ENCODE measurements at regions not wholly inside any gene's neighbourhood (a gene's known extent, or its start where the extent isn't known, plus 50 kb on each side); places are given as distances from the start of the nearest gene placed in this dataset.

DNA sequence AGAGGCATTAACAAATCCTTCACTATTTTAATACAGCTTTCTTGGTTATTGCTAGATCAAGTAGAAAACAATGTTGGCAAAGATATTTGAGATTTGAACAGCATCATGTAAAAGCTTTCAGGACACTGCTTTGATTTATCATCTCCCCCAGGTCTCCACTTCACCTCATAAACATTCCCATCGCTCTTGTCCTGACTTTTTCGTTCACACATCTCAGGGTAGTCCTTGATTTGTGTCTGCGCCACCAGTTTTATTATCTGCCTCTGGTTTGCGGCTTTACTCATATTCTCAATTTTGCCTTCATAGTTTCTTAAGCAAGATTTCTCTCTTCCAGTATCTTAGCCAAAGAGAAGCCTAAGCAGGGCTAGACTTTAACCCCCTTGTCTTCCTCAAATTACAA lies 63.5 kb upstream of the ROR1 start:
- ChIA-PET CTCF (no interaction called here), POLR2A (no interaction called here)
- no peak overlapping the region for H3K27ac Mint-ChIP-seq
- H3K9me3 Mint-ChIP-seq: no peaks in the 10 kb centered on the region
- H3K4me1 Mint-ChIP-seq: no peaks in the 10 kb centered on the region
- peaks cover 7% of the 10 kb centered on the region for H3K27me3 Mint-ChIP-seq
- intact Hi-C loops (cut with micrococcal nuclease): no loop called here
- no peaks in the 10 kb centered on the region for H3K36me3 Mint-ChIP-seq (ENCODE audit: low read depth)
- TF ChIP-seq, protein P1, sequence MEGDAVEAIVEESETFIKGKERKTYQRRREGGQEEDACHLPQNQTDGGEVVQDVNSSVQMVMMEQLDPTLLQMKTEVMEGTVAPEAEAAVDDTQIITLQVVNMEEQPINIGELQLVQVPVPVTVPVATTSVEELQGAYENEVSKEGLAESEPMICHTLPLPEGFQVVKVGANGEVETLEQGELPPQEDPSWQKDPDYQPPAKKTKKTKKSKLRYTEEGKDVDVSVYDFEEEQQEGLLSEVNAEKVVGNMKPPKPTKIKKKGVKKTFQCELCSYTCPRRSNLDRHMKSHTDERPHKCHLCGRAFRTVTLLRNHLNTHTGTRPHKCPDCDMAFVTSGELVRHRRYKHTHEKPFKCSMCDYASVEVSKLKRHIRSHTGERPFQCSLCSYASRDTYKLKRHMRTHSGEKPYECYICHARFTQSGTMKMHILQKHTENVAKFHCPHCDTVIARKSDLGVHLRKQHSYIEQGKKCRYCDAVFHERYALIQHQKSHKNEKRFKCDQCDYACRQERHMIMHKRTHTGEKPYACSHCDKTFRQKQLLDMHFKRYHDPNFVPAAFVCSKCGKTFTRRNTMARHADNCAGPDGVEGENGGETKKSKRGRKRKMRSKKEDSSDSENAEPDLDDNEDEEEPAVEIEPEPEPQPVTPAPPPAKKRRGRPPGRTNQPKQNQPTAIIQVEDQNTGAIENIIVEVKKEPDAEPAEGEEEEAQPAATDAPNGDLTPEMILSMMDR (IDR thresholded peaks at IDR 0.05): no peak
- DNase-seq (no peak), ATAC-seq (ENCODE audit: low read depth) (no peak)
- no peak overlapping the region for H3K4me3 Mint-ChIP-seq

- CTCF ChIA-PET: interaction anchor here (1.3 kb wide), 1 partner anchor 19 kb away, joined by 4 read pairs; no protein-coding TSS in a partner anchor
- Mint-ChIP-seq H3K27ac (no peak overlapping the region), H3K27me3 (peaks cover 6% of the 10 kb centered on the region), H3K36me3 (ENCODE audit: low read depth) (no peaks in the 10 kb centered on the region), H3K4me1 (no peaks in the 10 kb centered on the region), H3K4me3 (no peak overlapping the region), H3K9me3 (no peaks in the 10 kb centered on the region)
- POLR2A ChIA-PET: no interaction called here
- intact Hi-C loops (cut with micrococcal nuclease): no loop called here
- ATAC-seq (ENCODE audit: low read depth): no peak
- no peak for DNase-seq
- TF ChIP-seq, protein P1 (IDR thresholded peaks at IDR 0.05): no peak
Measured at GRCh38 chr1:63710761-63711380, 62.9 kb upstream of the ROR1 start.

- H3K9me3 Mint-ChIP-seq: no peaks in the 10 kb centered on the region
- H3K27me3 Mint-ChIP-seq: peaks cover 3% of the 10 kb centered on the region
- no peak overlapping the region for H3K4me3 Mint-ChIP-seq
- TF ChIP-seq, protein P1 (IDR thresholded peaks at IDR 0.05): no peak
- ATAC-seq (ENCODE audit: low read depth) (no peak), DNase-seq (no peak)
- H3K27ac Mint-ChIP-seq: no peak overlapping the region
- CTCF ChIA-PET: no interaction called here
- POLR2A ChIA-PET: no interaction called here
- intact Hi-C loops (cut with micrococcal nuclease): no loop called here
- H3K36me3 Mint-ChIP-seq (ENCODE audit: low read depth): no peaks in the 10 kb centered on the region
- no peaks in the 10 kb centered on the region for H3K4me1 Mint-ChIP-seq
Measured at GRCh38 chr1:63713041-63713440, 60.8 kb upstream of the ROR1 start.

DNA sequence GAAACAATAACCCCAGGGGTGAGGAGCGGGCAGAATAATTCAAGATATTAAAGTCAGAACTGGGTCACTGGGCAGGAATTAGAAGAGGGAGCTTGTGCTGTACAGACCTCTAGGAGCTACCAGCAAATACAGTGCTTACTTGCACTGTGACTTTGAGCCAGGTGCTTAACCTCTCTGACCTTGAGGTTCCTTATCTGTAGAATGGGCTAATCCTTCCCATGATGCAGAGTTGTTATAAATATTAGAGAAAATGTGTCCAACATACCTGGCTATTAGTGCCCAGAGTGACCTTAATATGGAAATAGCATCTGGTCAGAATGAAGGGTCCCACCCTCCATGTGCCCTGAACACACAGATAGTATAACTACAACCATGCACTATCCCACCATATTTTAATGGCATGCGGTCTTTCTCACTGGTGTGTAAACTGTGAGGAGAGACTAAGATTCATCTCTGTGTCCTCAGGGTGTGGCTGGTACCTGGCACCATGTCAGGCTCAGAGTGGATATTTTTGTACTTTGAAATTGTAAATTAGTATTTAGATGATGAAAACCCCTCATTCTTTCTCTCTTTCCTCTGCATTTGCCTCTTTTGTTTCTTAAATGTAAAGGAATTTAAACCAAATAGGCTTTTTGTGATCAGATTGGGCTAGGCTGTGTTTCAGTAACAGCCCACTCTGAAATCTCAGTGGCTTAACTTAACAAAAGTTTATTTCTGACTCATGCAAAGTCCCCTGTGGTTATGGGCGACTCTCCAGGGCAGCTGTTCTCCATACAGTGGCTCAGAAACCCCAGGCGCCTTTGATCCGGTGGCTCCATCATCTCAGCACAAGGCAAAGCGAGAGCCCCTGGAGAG lies 60.0 kb upstream of the ROR1 start:
- DNase-seq (no peak), ATAC-seq (ENCODE audit: low read depth) (no peak)
- TF ChIP-seq, protein P1 (IDR thresholded peaks at IDR 0.05): no peak
- POLR2A ChIA-PET: no interaction called here
- Mint-ChIP-seq H3K27ac (no peak overlapping the region), H3K27me3 (peaks cover 3% of the 10 kb centered on the region), H3K4me1 (no peaks in the 10 kb centered on the region), H3K4me3 (no peak overlapping the region), H3K36me3 (ENCODE audit: low read depth) (no peaks in the 10 kb centered on the region), H3K9me3 (no peaks in the 10 kb centered on the region)
- CTCF ChIA-PET: no interaction called here
- intact Hi-C loops (cut with micrococcal nuclease): no loop called here

DNA sequence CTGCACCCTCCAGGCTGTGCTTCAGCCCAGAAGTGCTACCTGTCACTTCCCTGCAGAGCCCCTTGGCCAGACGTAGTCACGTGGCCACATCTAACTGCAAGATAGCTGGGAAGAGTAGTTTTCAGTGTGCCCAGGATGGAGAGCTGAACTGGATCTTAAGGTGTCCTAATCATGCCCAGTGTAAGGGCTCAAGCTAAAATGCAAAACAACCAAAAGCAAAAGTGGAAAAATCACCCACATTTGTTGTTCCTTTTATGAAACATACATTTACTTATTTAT lies 59.4 kb upstream of the ROR1 start:
- TF ChIP-seq, protein P1 (IDR thresholded peaks at IDR 0.05): no peak
- intact Hi-C loops (cut with micrococcal nuclease): no loop called here
- Mint-ChIP-seq H3K36me3 (ENCODE audit: low read depth) (no peaks in the 10 kb centered on the region), H3K9me3 (no peaks in the 10 kb centered on the region), H3K4me1 (no peaks in the 10 kb centered on the region), H3K4me3 (no peak overlapping the region), H3K27me3 (peaks cover 5% of the 10 kb centered on the region), H3K27ac (no peak overlapping the region)
- ChIA-PET POLR2A (no interaction called here), CTCF (no interaction called here)
- no peak for DNase-seq
- ATAC-seq (ENCODE audit: low read depth): no peak

Measured in activated B cell treated with CpG ODN at 0.5 μM for 24 hours (primary cell).